ENCODE measurements at regions not wholly inside any gene's neighbourhood (a gene's known extent, or its start where the extent isn't known, plus 50 kb on each side); places are given as distances from the start of the nearest gene placed in this dataset.

- no peak for DNase-seq (ENCODE audit: low read depth, low spot score)
These were observed 233.6 kb upstream of the HS6ST1 start for GRCh38 chr2:128552141-128552805.

- no peak for DNase-seq (ENCODE audit: low read depth, low spot score)
These were observed 234.3 kb upstream of the HS6ST1 start for GRCh38 chr2:128552806-128553551.

GRCh38 chr2:128554151-128554769, 235.6 kb upstream of the HS6ST1 start:
- no peak for DNase-seq (ENCODE audit: low read depth, low spot score)

GRCh38 chr2:128555433-128555832, 236.8 kb upstream of the HS6ST1 start:
- DNase-seq (ENCODE audit: low read depth, low spot score), result no peak

GRCh38 chr2:128556089-128556488, 237.4 kb upstream of the HS6ST1 start:
- DNase-seq (ENCODE audit: low read depth, low spot score), result no peak

- no peak for DNase-seq (ENCODE audit: low read depth, low spot score)
These were observed 238.0 kb upstream of the HS6ST1 start for GRCh38 chr2:128556633-128557032.

- no peak for DNase-seq (ENCODE audit: low read depth, low spot score)
These were observed 238.4 kb upstream of the HS6ST1 start for GRCh38 chr2:128557069-128557468.

GRCh38 chr2:128557831-128558241, 239.2 kb upstream of the HS6ST1 start:
- DNase-seq (ENCODE audit: low read depth, low spot score), result no peak

- DNase-seq (ENCODE audit: low read depth, low spot score), result no peak
These were observed 239.8 kb upstream of the HS6ST1 start for GRCh38 chr2:128558441-128558840.

GRCh38 chr2:128558895-128559532, 240.3 kb upstream of the HS6ST1 start:
- no peak for DNase-seq (ENCODE audit: low read depth, low spot score)

- no peak for DNase-seq (ENCODE audit: low read depth, low spot score)
These were observed 241.2 kb upstream of the HS6ST1 start for GRCh38 chr2:128559533-128560515.

- no peak for DNase-seq (ENCODE audit: low read depth, low spot score)
These were observed 242.1 kb upstream of the HS6ST1 start for GRCh38 chr2:128560718-128561117.

- no peak for DNase-seq (ENCODE audit: low read depth, low spot score)
These were observed 244.0 kb upstream of the HS6ST1 start for GRCh38 chr2:128562471-128563347.

- DNase-seq (ENCODE audit: low read depth, low spot score), result no peak
These were observed 244.7 kb upstream of the HS6ST1 start for GRCh38 chr2:128563348-128563687.

- no peak for DNase-seq (ENCODE audit: low read depth, low spot score)
These were observed 245.5 kb upstream of the HS6ST1 start for GRCh38 chr2:128564131-128564530.

- DNase-seq (ENCODE audit: low read depth, low spot score), result no peak
These were observed 245.9 kb upstream of the HS6ST1 start for GRCh38 chr2:128564551-128564950.

GRCh38 chr2:128565441-128565840, 246.8 kb upstream of the HS6ST1 start:
- no peak for DNase-seq (ENCODE audit: low read depth, low spot score)

- no peak for DNase-seq (ENCODE audit: low read depth, low spot score)
These were observed 248.0 kb upstream of the HS6ST1 start for GRCh38 chr2:128566671-128567070.

- DNase-seq (ENCODE audit: low read depth, low spot score), result peak; percentile 91
These were observed 249.4 kb upstream of the HS6ST1 start for GRCh38 chr2:128568106-128568505.

GRCh38 chr2:128573116-128573515, 254.4 kb upstream of the HS6ST1 start:
- no peak for DNase-seq (ENCODE audit: low read depth, low spot score)
